A549 (cell line): ENCODE measurements at regions not wholly inside any gene's neighbourhood (a gene's known extent, or its start where the extent isn't known, plus 50 kb on each side); places are given as distances from the start of the nearest gene placed in this dataset.

Experiments
- ATAC-seq, 2 experiments: fragments of 200-7000 bp in 1 of 2; fragments of >200 bp in 1 of 2; cut with Nextera tagmentation in 1 of 2; cut with Tn5 transposase in 1 of 2; 3 replicates each; pipeline versions ENCODE4 v1.8.0 to v1.9.1; 2018 to 2020; ENCODE audit warnings: mild to moderate bottlenecking in 1 of 2, moderate library complexity in 1 of 2
- CTCF ChIA-PET: fragments of 300-600 bp; sonication (Branson Sonifier 250); formaldehyde crosslinking; extraction: SDS; loops from one replicate; lab custom pipeline; 2021; ENCODE audit warnings: antibody characterized with exemption, inconsistent platforms; lab: Yijun Ruan, JAX
- POLR2A ChIA-PET: fragments of 350-600 bp; formaldehyde crosslinking; extraction: SDS; loops from one replicate; lab custom pipeline; 2021; ENCODE audit warnings: antibody characterized with exemption, inconsistent platforms; lab: Yijun Ruan, JAX
- DNase-seq, 2 experiments: peaks; one replicate each; pipeline versions ENCODE4 v3.0.0 to v3.0.0-alpha.2; 2011 to 2016; ENCODE audit warnings: low read depth in 1 of 2, low spot score in 1 of 2
- FAIRE-seq: peaks from 2 replicates; lab custom pipeline; 2011; peaks lifted over from hg19 to GRCh38; lab: Jason Lieb, UNC
- H3K27ac ChIP-seq, 2 experiments: fragments of >200 bp; sonication (Bioruptor Twin); formaldehyde crosslinking; 3 replicates each; pipeline ENCODE4 v1.5.1; 2016 to 2017
- H3K4me1 ChIP-seq: fragments of >200 bp; sonication (Bioruptor Twin); formaldehyde crosslinking; 3 replicates; pipeline ENCODE4 v1.6.1; 2016
- H3K4me2 ChIP-seq: fragments of >200 bp; sonication (Bioruptor Twin); formaldehyde crosslinking; 3 replicates; pipeline ENCODE4 v1.6.1; 2016
- H3K4me3 ChIP-seq: fragments of >200 bp; sonication (Bioruptor Twin); formaldehyde crosslinking; 3 replicates; pipeline ENCODE4 v1.5.1; 2016
- H3K9me3 ChIP-seq: fragments of >200 bp; sonication (Bioruptor Twin); formaldehyde crosslinking; 3 replicates; pipeline ENCODE4 v1.6.1; 2016
- BCL3 ChIP-seq: fragments of >200 bp; sonication (Bioruptor Twin); formaldehyde crosslinking; IDR thresholded peaks from 3 replicates; pipeline ENCODE4 v1.6.1; 2016
- BHLHE40 ChIP-seq: IDR thresholded peaks from 2 replicates; pipeline ENCODE4 v1.6.1; 2012; ENCODE audit warnings: low read depth, low read length, inconsistent platforms
- CBX2 ChIP-seq: fragments of 200-600 bp; sonication (generic); IDR thresholded peaks from 2 replicates; pipeline ENCODE4 v1.6.1; 2016; ENCODE audit warnings: low read depth, mild to moderate bottlenecking, borderline replicate concordance
- CBX8 ChIP-seq: fragments of 200-600 bp; sonication (generic); IDR thresholded peaks from 2 replicates; pipeline ENCODE4 v1.6.1; 2016
- CEBPB ChIP-seq, 2 experiments: fragments of >200 bp in 1 of 2; sonication (Bioruptor Twin) in 1 of 2; formaldehyde crosslinking in 1 of 2; IDR thresholded peaks; 2 replicates each; pipeline ENCODE4 v1.6.1; 2012 to 2016
- CHD4 ChIP-seq: fragments of 200-600 bp; sonication (generic); IDR thresholded peaks from 2 replicates; pipeline ENCODE4 v1.6.1; 2016; ENCODE audit warnings: antibody characterized with exemption, mild to moderate bottlenecking, borderline replicate concordance
- CTCF ChIP-seq: fragments of >200 bp; sonication (Bioruptor Twin); formaldehyde crosslinking; IDR thresholded peaks from 3 replicates; pipeline ENCODE4 v1.5.1; 2016
- EHF ChIP-seq: fragments of 250-450 bp; sonication (Bioruptor Pico); IDR thresholded peaks from 2 replicates; pipeline ENCODE4 v1.5.0; 2020; ENCODE audit warnings: mild to moderate bottlenecking
- EHMT2 ChIP-seq: fragments of 200-600 bp; sonication (generic); IDR thresholded peaks from 2 replicates; pipeline ENCODE4 v1.6.1; 2016; ENCODE audit warnings: antibody characterized with exemption, low read depth, mild to moderate bottlenecking, moderate library complexity
- ELK1 ChIP-seq: fragments of 150-350 bp; IDR thresholded peaks from 2 replicates; pipeline ENCODE4 v1.6.1; 2014; ENCODE audit warnings: low read depth, mild to moderate bottlenecking, low read length
- ESRRA ChIP-seq: fragments of 150-350 bp; IDR thresholded peaks from 2 replicates; pipeline ENCODE4 v1.6.1; 2014; ENCODE audit warnings: mild to moderate bottlenecking, low read length, borderline replicate concordance
- FOSL2 ChIP-seq, 2 experiments: fragments of 450-650 bp in 1 of 2; fragments of >200 bp in 1 of 2; sonication (Bioruptor Twin) in 1 of 2; formaldehyde crosslinking; IDR thresholded peaks; 2 replicates each; pipeline versions ENCODE4 v1.5.0 to v1.6.1; 2016 to 2020; ENCODE audit warnings: mild to moderate bottlenecking in 1 of 2, moderate library complexity in 1 of 2
- HOXA7 ChIP-seq: fragments of 250-450 bp; sonication (Bioruptor Pico); IDR thresholded peaks from 2 replicates; pipeline ENCODE4 v1.5.0; 2020; ENCODE audit warnings: mild to moderate bottlenecking, moderate library complexity
- MAFK ChIP-seq: fragments of 450-650 bp; IDR thresholded peaks from 2 replicates; pipeline ENCODE4 v1.6.1; 2014; ENCODE audit not compliant: partially characterized antibody
- MAZ ChIP-seq: fragments of 150-350 bp; IDR thresholded peaks from 2 replicates; pipeline ENCODE4 v1.6.1; 2014; ENCODE audit warnings: antibody characterized with exemption, low read depth, low read length, borderline replicate concordance
- MYC ChIP-seq: IDR thresholded peaks from 2 replicates; pipeline ENCODE4 v1.6.1; 2012; ENCODE audit warnings: mild to moderate bottlenecking, inconsistent platforms, low read length, improper control_type of control experiment, borderline replicate concordance
- NFE2L2 ChIP-seq: fragments of 150-350 bp; conservative IDR thresholded peaks from 2 replicates; pipeline ENCODE4 v1.6.1; 2014; ENCODE audit warnings: low read length
- NPAS2 ChIP-seq: fragments of 250-450 bp; sonication (Bioruptor Pico); IDR thresholded peaks from 2 replicates; pipeline ENCODE4 v1.8.0; 2022; ENCODE audit warnings: mild to moderate bottlenecking, moderate library complexity, borderline replicate concordance
- RARB ChIP-seq: fragments of 250-450 bp; sonication (Bioruptor Pico); IDR thresholded peaks from 2 replicates; pipeline ENCODE4 v1.8.0; 2021; ENCODE audit warnings: mild to moderate bottlenecking, moderate library complexity
- RFX5 ChIP-seq: fragments of 450-650 bp; IDR thresholded peaks from 2 replicates; pipeline ENCODE4 v1.7.1; 2014; ENCODE audit warnings: antibody characterized with exemption, mild to moderate bottlenecking, moderate library complexity
- RNF2 ChIP-seq: fragments of 200-600 bp; sonication (generic); IDR thresholded peaks from 2 replicates; pipeline ENCODE4 v1.6.1; 2016; ENCODE audit warnings: low read depth, mild to moderate bottlenecking, antibody characterized with exemption, moderate library complexity, borderline replicate concordance
- SREBF2 ChIP-seq: fragments of 450-650 bp; IDR thresholded peaks from 2 replicates; pipeline ENCODE4 v1.6.1; 2014; ENCODE audit warnings: mild to moderate bottlenecking, moderate library complexity
- ZC3H11A ChIP-seq: fragments of 450-650 bp; IDR thresholded peaks from 2 replicates; pipeline ENCODE4 v1.6.1; 2014; ENCODE audit warnings: antibody characterized with exemption, mild to moderate bottlenecking
- ZNF302 ChIP-seq: fragments of 250-450 bp; sonication (Bioruptor Pico); IDR thresholded peaks from 2 replicates; pipeline ENCODE4 v1.9.0; 2021; ENCODE audit warnings: inconsistent platforms, mild to moderate bottlenecking, moderate library complexity
- WGBS: methylation state at CpG from one replicate; pipeline ENCODE4 v1.1.6; 2017; ENCODE audit errors: missing lambda C conversion rate; 5-methylcytosine and 5-hydroxymethylcytosine counted together
- TF ChIP-seq, protein P1 (sequence below): IDR thresholded peaks from 2 replicates; pipeline ENCODE4 v1.6.1; 2012; ENCODE audit warnings: low read depth, borderline replicate concordance
- TF ChIP-seq, protein P2 (sequence below): fragments of 450-650 bp; IDR thresholded peaks from 2 replicates; pipeline ENCODE4 v1.6.1; 2014; ENCODE audit warnings: antibody characterized with exemption

GRCh38 chr7:115078386-115078785, 156.5 kb downstream of the MDFIC start:
- ChIA-PET POLR2A (no interaction called here), CTCF (no interaction called here)
- DNase-seq (no peak), ATAC-seq (no peak), FAIRE-seq (peak; percentile 28)
- Histone ChIP-seq H3K27ac (no peak overlapping the region), H3K4me3 (no peak overlapping the region), H3K9me3 (no peaks in the 10 kb centered on the region), H3K4me1 (no peaks in the 10 kb centered on the region), H3K4me2 (no peak overlapping the region)
- TF ChIP-seq CHD4 (no peak), RFX5 (no peak), CBX2 (no peak), CTCF (no peak), CEBPB (IDR thresholded peaks at IDR 0.05) (no peak), BHLHE40 (no peak), EHF (CRISPR knock-in tag) (no peak), CBX8 (no peak), ESRRA (no peak), ELK1 (no peak), ZNF302 (CRISPR knock-in tag) (no peak), MYC (no peak), FOSL2 (IDR thresholded peaks at IDR 0.05) (no peak), FOSL2 (CRISPR knock-in tag; IDR thresholded peaks at IDR 0.05) (no peak), NFE2L2 (no peak), MAZ (no peak), NPAS2 (no peak), BCL3 (no peak), RNF2 (no peak), EHMT2 (no peak)
- TF ChIP-seq, protein P1, sequence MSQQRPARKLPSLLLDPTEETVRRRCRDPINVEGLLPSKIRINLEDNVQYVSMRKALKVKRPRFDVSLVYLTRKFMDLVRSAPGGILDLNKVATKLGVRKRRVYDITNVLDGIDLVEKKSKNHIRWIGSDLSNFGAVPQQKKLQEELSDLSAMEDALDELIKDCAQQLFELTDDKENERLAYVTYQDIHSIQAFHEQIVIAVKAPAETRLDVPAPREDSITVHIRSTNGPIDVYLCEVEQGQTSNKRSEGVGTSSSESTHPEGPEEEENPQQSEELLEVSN = no peak

GRCh38 chr7:115070311-115070710, 148.4 kb downstream of the MDFIC start:
- H3K4me2 ChIP-seq = no peak overlapping the region
- POLR2A ChIA-PET = no interaction called here
- H3K27ac ChIP-seq = no peak overlapping the region
- no peak for FAIRE-seq
- H3K4me1 ChIP-seq = no peaks in the 10 kb centered on the region
- 7% methylated on average over 1 of the region's 1 CpG for WGBS
- no peak overlapping the region for H3K4me3 ChIP-seq
- no peak for TF ChIP-seq HOXA7 (CRISPR knock-in tag)
- TF ChIP-seq RARB (CRISPR knock-in tag) = no peak
- TF ChIP-seq MAFK = no peak
- no peak for TF ChIP-seq SREBF2
- TF ChIP-seq, protein P2, sequence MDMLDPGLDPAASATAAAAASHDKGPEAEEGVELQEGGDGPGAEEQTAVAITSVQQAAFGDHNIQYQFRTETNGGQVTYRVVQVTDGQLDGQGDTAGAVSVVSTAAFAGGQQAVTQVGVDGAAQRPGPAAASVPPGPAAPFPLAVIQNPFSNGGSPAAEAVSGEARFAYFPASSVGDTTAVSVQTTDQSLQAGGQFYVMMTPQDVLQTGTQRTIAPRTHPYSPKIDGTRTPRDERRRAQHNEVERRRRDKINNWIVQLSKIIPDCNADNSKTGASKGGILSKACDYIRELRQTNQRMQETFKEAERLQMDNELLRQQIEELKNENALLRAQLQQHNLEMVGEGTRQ = no peak
- no peak for TF ChIP-seq ELK1
- no peak for TF ChIP-seq ZC3H11A
- no peak for TF ChIP-seq CBX8
- TF ChIP-seq, all 56 proteins: peak for 0
- DNase-seq (no peak), ATAC-seq (no peak)
- H3K9me3 ChIP-seq = no peaks in the 10 kb centered on the region
- CTCF ChIA-PET = no interaction called here
